Astrocyte (in vitro differentiated cells and primary cell): ENCODE measurements at regions not wholly inside any gene's neighbourhood (a gene's known extent, or its start where the extent isn't known, plus 50 kb on each side); places are given as distances from the start of the nearest gene placed in this dataset.

Experiments used
- EZH2 ChIP-seq: IDR thresholded peaks from 2 replicates; pipeline ENCODE4 v1.6.1; 2012; ENCODE audit warnings: mild to moderate bottlenecking, low read length, inconsistent platforms; ENCODE audit not compliant: insufficient read depth
- TF ChIP-seq, protein P1 (sequence below): IDR thresholded peaks from 2 replicates; pipeline ENCODE4 v1.5.1; 2011; ENCODE audit warnings: low read depth, mild to moderate bottlenecking, inconsistent platforms, low read length, moderate library complexity; ENCODE audit not compliant: insufficient read depth

DNA sequence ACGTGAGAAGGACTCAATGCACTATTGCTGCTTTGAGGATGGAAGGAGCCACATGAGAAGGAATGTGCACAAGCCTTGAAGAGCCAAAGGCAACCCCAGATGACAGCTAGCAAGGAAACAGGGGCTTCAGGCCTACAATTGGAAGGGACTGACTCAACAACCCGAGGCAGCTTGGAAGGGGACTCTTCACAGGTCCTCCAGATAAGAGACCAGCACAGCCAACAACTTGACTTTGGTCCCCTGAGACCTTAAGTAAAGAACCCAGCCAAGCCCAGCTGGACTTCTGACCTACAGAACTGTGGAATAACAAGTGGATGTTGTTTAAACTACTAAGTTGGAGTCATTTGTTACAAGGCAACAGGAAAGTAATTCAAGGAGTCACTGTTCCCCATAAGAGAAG is 277.2 kb downstream of the SUCLG1 start:
- TF ChIP-seq, protein P1, sequence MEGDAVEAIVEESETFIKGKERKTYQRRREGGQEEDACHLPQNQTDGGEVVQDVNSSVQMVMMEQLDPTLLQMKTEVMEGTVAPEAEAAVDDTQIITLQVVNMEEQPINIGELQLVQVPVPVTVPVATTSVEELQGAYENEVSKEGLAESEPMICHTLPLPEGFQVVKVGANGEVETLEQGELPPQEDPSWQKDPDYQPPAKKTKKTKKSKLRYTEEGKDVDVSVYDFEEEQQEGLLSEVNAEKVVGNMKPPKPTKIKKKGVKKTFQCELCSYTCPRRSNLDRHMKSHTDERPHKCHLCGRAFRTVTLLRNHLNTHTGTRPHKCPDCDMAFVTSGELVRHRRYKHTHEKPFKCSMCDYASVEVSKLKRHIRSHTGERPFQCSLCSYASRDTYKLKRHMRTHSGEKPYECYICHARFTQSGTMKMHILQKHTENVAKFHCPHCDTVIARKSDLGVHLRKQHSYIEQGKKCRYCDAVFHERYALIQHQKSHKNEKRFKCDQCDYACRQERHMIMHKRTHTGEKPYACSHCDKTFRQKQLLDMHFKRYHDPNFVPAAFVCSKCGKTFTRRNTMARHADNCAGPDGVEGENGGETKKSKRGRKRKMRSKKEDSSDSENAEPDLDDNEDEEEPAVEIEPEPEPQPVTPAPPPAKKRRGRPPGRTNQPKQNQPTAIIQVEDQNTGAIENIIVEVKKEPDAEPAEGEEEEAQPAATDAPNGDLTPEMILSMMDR: no peak
- no peak for TF ChIP-seq EZH2
